ENCODE measurements at regions not wholly inside any gene's neighbourhood (a gene's known extent, or its start where the extent isn't known, plus 50 kb on each side); places are given as distances from the start of the nearest gene placed in this dataset.

GRCh38 chr14:55921511-55921910 lies 196.7 kb upstream of the PELI2 start:
- Histone ChIP-seq H3K9me3 (ENCODE audit: control insufficient read depth, insufficient read depth, low read length) (no peaks in the 10 kb centered on the region), H3K36me3 (ENCODE audit: insufficient read depth, low read length) (no peaks in the 10 kb centered on the region), H3K4me1 (ENCODE audit: insufficient read depth, low read length) (peaks cover 8% of the 10 kb centered on the region), H3K9ac (ENCODE audit: low read depth, low read length) (no peak overlapping the region)

- peaks cover 15% of the 10 kb centered on the region for H3K4me1 ChIP-seq (ENCODE audit: insufficient read depth, low read length)
- H3K9ac ChIP-seq (ENCODE audit: low read depth, low read length) = no peak overlapping the region
- H3K36me3 ChIP-seq (ENCODE audit: insufficient read depth, low read length) = no peaks in the 10 kb centered on the region
- no peaks in the 10 kb centered on the region for H3K9me3 ChIP-seq (ENCODE audit: control insufficient read depth, insufficient read depth, low read length)
Observed at GRCh38 chr14:55926007-55926406, 192.2 kb upstream of the PELI2 start.

GRCh38 chr14:55927028-55927427 lies 191.2 kb upstream of the PELI2 start:
- peaks cover 15% of the 10 kb centered on the region for H3K4me1 ChIP-seq (ENCODE audit: insufficient read depth, low read length)
- no peak overlapping the region for H3K9ac ChIP-seq (ENCODE audit: low read depth, low read length)
- H3K9me3 ChIP-seq (ENCODE audit: control insufficient read depth, insufficient read depth, low read length) = no peaks in the 10 kb centered on the region
- no peaks in the 10 kb centered on the region for H3K36me3 ChIP-seq (ENCODE audit: insufficient read depth, low read length)

GRCh38 chr14:55928276-55928675 lies 189.9 kb upstream of the PELI2 start:
- Histone ChIP-seq H3K4me1 (ENCODE audit: insufficient read depth, low read length) (peaks cover 15% of the 10 kb centered on the region), H3K9me3 (ENCODE audit: control insufficient read depth, insufficient read depth, low read length) (no peaks in the 10 kb centered on the region), H3K36me3 (ENCODE audit: insufficient read depth, low read length) (no peaks in the 10 kb centered on the region), H3K9ac (ENCODE audit: low read depth, low read length) (no peak overlapping the region)

GRCh38 chr14:55929136-55929535 lies 189.1 kb upstream of the PELI2 start:
- H3K36me3 ChIP-seq (ENCODE audit: insufficient read depth, low read length) = no peaks in the 10 kb centered on the region
- H3K9ac ChIP-seq (ENCODE audit: low read depth, low read length) = no peak overlapping the region
- H3K9me3 ChIP-seq (ENCODE audit: control insufficient read depth, insufficient read depth, low read length) = peaks cover 2% of the 10 kb centered on the region; the same call in 1 of the 2 replicates
- peaks cover 15% of the 10 kb centered on the region for H3K4me1 ChIP-seq (ENCODE audit: insufficient read depth, low read length)

- Histone ChIP-seq H3K9me3 (ENCODE audit: control insufficient read depth, insufficient read depth, low read length) (peaks cover 2% of the 10 kb centered on the region; the same call in 1 of the 2 replicates), H3K9ac (ENCODE audit: low read depth, low read length) (no peak overlapping the region), H3K36me3 (ENCODE audit: insufficient read depth, low read length) (no peaks in the 10 kb centered on the region), H3K4me1 (ENCODE audit: insufficient read depth, low read length) (peaks cover 12% of the 10 kb centered on the region)
Observed at GRCh38 chr14:55930016-55930784, 188.0 kb upstream of the PELI2 start.

- Histone ChIP-seq H3K9me3 (ENCODE audit: control insufficient read depth, insufficient read depth, low read length) (peaks cover 2% of the 10 kb centered on the region; the same call in 1 of the 2 replicates), H3K9ac (ENCODE audit: low read depth, low read length) (no peak overlapping the region), H3K36me3 (ENCODE audit: insufficient read depth, low read length) (no peaks in the 10 kb centered on the region; the same call in 1 of the 2 replicates), H3K4me1 (ENCODE audit: insufficient read depth, low read length) (no peaks in the 10 kb centered on the region)
Observed at GRCh38 chr14:55936691-55937090, 181.5 kb upstream of the PELI2 start.

- H3K4me1 ChIP-seq (ENCODE audit: insufficient read depth, low read length) = no peaks in the 10 kb centered on the region
- peaks cover 2% of the 10 kb centered on the region; the same call in 1 of the 2 replicates for H3K9me3 ChIP-seq (ENCODE audit: control insufficient read depth, insufficient read depth, low read length)
- no peaks in the 10 kb centered on the region; the same call in 1 of the 2 replicates for H3K36me3 ChIP-seq (ENCODE audit: insufficient read depth, low read length)
- no peak overlapping the region for H3K9ac ChIP-seq (ENCODE audit: low read depth, low read length)
Observed at GRCh38 chr14:55938249-55938791, 179.9 kb upstream of the PELI2 start.

- Histone ChIP-seq H3K4me1 (ENCODE audit: insufficient read depth, low read length) (no peaks in the 10 kb centered on the region; the same call in 1 of the 2 replicates), H3K36me3 (ENCODE audit: insufficient read depth, low read length) (no peaks in the 10 kb centered on the region; the same call in 1 of the 2 replicates), H3K9me3 (ENCODE audit: control insufficient read depth, insufficient read depth, low read length) (no peaks in the 10 kb centered on the region), H3K9ac (ENCODE audit: low read depth, low read length) (no peak overlapping the region)
Observed at GRCh38 chr14:55942076-55942654, 176.0 kb upstream of the PELI2 start.

- Histone ChIP-seq H3K36me3 (ENCODE audit: insufficient read depth, low read length) (no peaks in the 10 kb centered on the region; the same call in 1 of the 2 replicates), H3K4me1 (ENCODE audit: insufficient read depth, low read length) (no peaks in the 10 kb centered on the region; the same call in 1 of the 2 replicates), H3K9me3 (ENCODE audit: control insufficient read depth, insufficient read depth, low read length) (no peaks in the 10 kb centered on the region), H3K9ac (ENCODE audit: low read depth, low read length) (no peak overlapping the region)
Observed at GRCh38 chr14:55942826-55943225, 175.4 kb upstream of the PELI2 start.

- Histone ChIP-seq H3K9ac (ENCODE audit: low read depth, low read length) (no peak overlapping the region), H3K4me1 (ENCODE audit: insufficient read depth, low read length) (no peaks in the 10 kb centered on the region; the same call in 1 of the 2 replicates), H3K36me3 (ENCODE audit: insufficient read depth, low read length) (no peaks in the 10 kb centered on the region), H3K9me3 (ENCODE audit: control insufficient read depth, insufficient read depth, low read length) (no peaks in the 10 kb centered on the region)
Observed at GRCh38 chr14:55944757-55945156, 173.5 kb upstream of the PELI2 start.

GRCh38 chr14:55946231-55946630 lies 172.0 kb upstream of the PELI2 start:
- Histone ChIP-seq H3K36me3 (ENCODE audit: insufficient read depth, low read length) (no peaks in the 10 kb centered on the region), H3K4me1 (ENCODE audit: insufficient read depth, low read length) (no peaks in the 10 kb centered on the region; the same call in 1 of the 2 replicates), H3K9ac (ENCODE audit: low read depth, low read length) (no peak overlapping the region), H3K9me3 (ENCODE audit: control insufficient read depth, insufficient read depth, low read length) (no peaks in the 10 kb centered on the region)

- Histone ChIP-seq H3K36me3 (ENCODE audit: insufficient read depth, low read length) (no peaks in the 10 kb centered on the region), H3K4me1 (ENCODE audit: insufficient read depth, low read length) (no peaks in the 10 kb centered on the region; the same call in 1 of the 2 replicates), H3K9me3 (ENCODE audit: control insufficient read depth, insufficient read depth, low read length) (no peaks in the 10 kb centered on the region), H3K9ac (ENCODE audit: low read depth, low read length) (no peak overlapping the region)
Observed at GRCh38 chr14:55948399-55948798, 169.8 kb upstream of the PELI2 start.

- H3K36me3 ChIP-seq (ENCODE audit: insufficient read depth, low read length) = no peaks in the 10 kb centered on the region
- no peaks in the 10 kb centered on the region for H3K9me3 ChIP-seq (ENCODE audit: control insufficient read depth, insufficient read depth, low read length)
- no peak overlapping the region for H3K9ac ChIP-seq (ENCODE audit: low read depth, low read length)
- H3K4me1 ChIP-seq (ENCODE audit: insufficient read depth, low read length) = no peaks in the 10 kb centered on the region; the same call in 1 of the 2 replicates
Observed at GRCh38 chr14:55949708-55950107, 168.5 kb upstream of the PELI2 start.

GRCh38 chr14:55950135-55950534 lies 168.1 kb upstream of the PELI2 start:
- Histone ChIP-seq H3K4me1 (ENCODE audit: insufficient read depth, low read length) (no peaks in the 10 kb centered on the region; the same call in 1 of the 2 replicates), H3K9ac (ENCODE audit: low read depth, low read length) (no peak overlapping the region), H3K36me3 (ENCODE audit: insufficient read depth, low read length) (no peaks in the 10 kb centered on the region), H3K9me3 (ENCODE audit: control insufficient read depth, insufficient read depth, low read length) (no peaks in the 10 kb centered on the region)

Measured in ES-I3 (cell line).